ENCODE measurements at regions not wholly inside any gene's neighbourhood (a gene's known extent, or its start where the extent isn't known, plus 50 kb on each side); places are given as distances from the start of the nearest gene placed in this dataset.

- no peak for TF ChIP-seq CTCF (IDR thresholded peaks at IDR 0.05; ENCODE audit: extremely low read depth, insufficient read depth, missing control alignments)
- DNase-seq (ENCODE audit: low spot score): no peak
- in situ Hi-C loops (cut with MboI; ENCODE audit: low pct_unique_long_range_greater_than_20kb, low sequenced_read_pairs, unreplicated experiment): no loop called here
Observed at GRCh38 chr17:77734371-77735080, 224.0 kb upstream of the TNRC6C start.

GRCh38 chr17:77735081-77735565 lies 223.4 kb upstream of the TNRC6C start:
- DNase-seq (ENCODE audit: low spot score): no peak
- no peak for TF ChIP-seq CTCF (IDR thresholded peaks at IDR 0.05; ENCODE audit: extremely low read depth, insufficient read depth, missing control alignments)
- in situ Hi-C loops (cut with MboI; ENCODE audit: low pct_unique_long_range_greater_than_20kb, low sequenced_read_pairs, unreplicated experiment): no loop called here

GRCh38 chr17:77735566-77736198 lies 222.8 kb upstream of the TNRC6C start:
- in situ Hi-C loops (cut with MboI; ENCODE audit: low pct_unique_long_range_greater_than_20kb, low sequenced_read_pairs, unreplicated experiment): no loop called here
- no peak for TF ChIP-seq CTCF (IDR thresholded peaks at IDR 0.05; ENCODE audit: extremely low read depth, insufficient read depth, missing control alignments)
- DNase-seq (ENCODE audit: low spot score): no peak

GRCh38 chr17:77736199-77736585 lies 222.3 kb upstream of the TNRC6C start:
- DNase-seq (ENCODE audit: low spot score): no peak
- in situ Hi-C loops (cut with MboI; ENCODE audit: low pct_unique_long_range_greater_than_20kb, low sequenced_read_pairs, unreplicated experiment): no loop called here
- no peak for TF ChIP-seq CTCF (IDR thresholded peaks at IDR 0.05; ENCODE audit: extremely low read depth, insufficient read depth, missing control alignments)

GRCh38 chr17:77736721-77737120 lies 221.8 kb upstream of the TNRC6C start:
- TF ChIP-seq CTCF (IDR thresholded peaks at IDR 0.05; ENCODE audit: extremely low read depth, insufficient read depth, missing control alignments): no peak
- DNase-seq (ENCODE audit: low spot score): no peak
- in situ Hi-C loops (cut with MboI; ENCODE audit: low pct_unique_long_range_greater_than_20kb, low sequenced_read_pairs, unreplicated experiment): no loop called here

GRCh38 chr17:77737442-77738265 lies 220.8 kb upstream of the TNRC6C start:
- in situ Hi-C loops (cut with MboI; ENCODE audit: low pct_unique_long_range_greater_than_20kb, low sequenced_read_pairs, unreplicated experiment): no loop called here
- DNase-seq (ENCODE audit: low spot score): no peak
- TF ChIP-seq CTCF (IDR thresholded peaks at IDR 0.05; ENCODE audit: extremely low read depth, insufficient read depth, missing control alignments): no peak

Measured in GM13977 (cell line).